Natural killer cell (primary cell): ENCODE measurements at regions not wholly inside any gene's neighbourhood (a gene's known extent, or its start where the extent isn't known, plus 50 kb on each side); places are given as distances from the start of the nearest gene placed in this dataset.
"Not testable (repeated sequence)": the region's sequence is repeated elsewhere in the genome, so short reads cannot be mapped to it uniquely, and the experiment has no call there.

Source experiments
- ATAC-seq, 3 donors: fragments of 150-1000 bp in 2 of 3; fragments of 200-7000 bp in 1 of 3; cut with Tn5 transposase; 1 replicate in 1 of 3; 2 replicates in 2 of 3; pipeline ENCODE4 v1.10.0; 2021; ENCODE audit warnings: mild to moderate bottlenecking in 2 of 3, moderate library complexity in 2 of 3
- DNase-seq, 2 donors: peaks; one replicate each; pipeline versions ENCODE4 v3.0.0 to v3.0.0-alpha.2; 2013 to 2021; ENCODE audit warnings: mixed read lengths in 1 of 2
- H3K27ac ChIP-seq: one replicate; pipeline ENCODE4 v1.5.1; 2013; ENCODE audit warnings: mild to moderate bottlenecking, low read length
- H3K27me3 ChIP-seq: one replicate; pipeline ENCODE4 v1.6.1; 2013; ENCODE audit warnings: low read length; ENCODE audit not compliant: control insufficient read depth, insufficient read depth
- H3K36me3 ChIP-seq: one replicate; pipeline ENCODE4 v1.6.1; 2013; ENCODE audit warnings: low read length; ENCODE audit not compliant: control insufficient read depth, insufficient read depth
- H3K4me1 ChIP-seq: one replicate; pipeline ENCODE4 v1.6.1; 2013; ENCODE audit warnings: low read length; ENCODE audit not compliant: control insufficient read depth, insufficient read depth
- H3K4me3 ChIP-seq: one replicate; pipeline ENCODE4 v1.5.1; 2013; ENCODE audit warnings: low read length
- H3K9me3 ChIP-seq: one replicate; pipeline ENCODE4 v1.6.1; 2013; ENCODE audit warnings: low read length; ENCODE audit not compliant: control insufficient read depth, insufficient read depth
- H3K27ac Mint-ChIP-seq, 2 donors: one replicate each; pipeline ENCODE4 v1.8.0; 2022; ENCODE audit warnings: mild to moderate bottlenecking in 2 of 2, mixed read lengths in 2 of 2, moderate library complexity in 1 of 2
- H3K27me3 Mint-ChIP-seq, 2 donors: one replicate each; pipeline ENCODE4 v1.8.0; 2022; ENCODE audit warnings: low read depth in 2 of 2, mixed read lengths in 2 of 2
- H3K36me3 Mint-ChIP-seq: one replicate; pipeline ENCODE4 v1.8.0; 2022; ENCODE audit warnings: mixed read lengths
- H3K4me1 Mint-ChIP-seq, 2 donors: one replicate each; pipeline ENCODE4 v1.8.0; 2022; ENCODE audit warnings: mixed read lengths in 2 of 2
- H3K4me3 Mint-ChIP-seq: one replicate; pipeline ENCODE4 v1.8.0; 2022; ENCODE audit warnings: mild to moderate bottlenecking, moderate library complexity, mixed read lengths
- H3K9me3 Mint-ChIP-seq, 2 donors: one replicate each; pipeline ENCODE4 v1.8.0; 2022; ENCODE audit warnings: mixed read lengths in 2 of 2
- WGBS: methylation state at CpG from one replicate; pipeline ENCODE4 v1.1.7; 2013; ENCODE audit warnings: missing lambda C conversion rate; ENCODE audit not compliant: insufficient coverage; 5-methylcytosine and 5-hydroxymethylcytosine counted together
- intact Hi-C: fragments of 100-400 bp; cut with micrococcal nuclease; formaldehyde crosslinking; loops from one replicate; pipeline ENCODE4 v1.14.2; 2022
- TF ChIP-seq, protein P1 (sequence below): fragments of 200-600 bp; IDR thresholded peaks from one replicate; pipeline ENCODE4 v1.8.0; 2022; ENCODE audit warnings: antibody characterized with exemption

DNA sequence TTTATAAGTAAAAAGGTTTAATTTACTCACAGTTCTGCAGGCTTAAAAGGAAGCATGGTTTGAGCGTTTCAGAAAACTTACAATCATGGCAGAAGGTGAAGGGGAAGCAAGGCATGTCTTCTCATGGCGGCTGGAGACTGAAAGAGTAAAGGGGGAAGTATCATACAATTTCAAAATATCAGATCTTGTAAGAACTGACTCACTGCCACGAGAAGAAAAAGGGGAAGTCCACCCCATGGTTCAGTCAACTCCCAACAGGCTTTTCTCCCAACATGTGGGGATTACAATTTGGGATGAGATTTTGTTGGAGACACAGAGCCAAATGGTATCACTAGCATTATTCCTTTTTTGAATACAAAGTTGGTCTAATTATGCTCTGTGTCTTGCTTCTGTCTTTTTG is 627.9 kb upstream of the ST8SIA4 start:
- Histone ChIP-seq H3K36me3 (no peaks in the 10 kb centered on the region), H3K27me3 (no peaks in the 10 kb centered on the region), H3K4me1 (no peaks in the 10 kb centered on the region), H3K4me3 (no peak overlapping the region), H3K9me3 (peaks cover 3% of the 10 kb centered on the region), H3K27ac (no peak overlapping the region)
- Mint-ChIP-seq H3K4me1 (no peaks in the 10 kb centered on the region), H3K4me3 (no peak overlapping the region), H3K27me3 (no peaks in the 10 kb centered on the region), H3K9me3 (peaks cover 12 to 21% of the 10 kb centered on the region in 2 donors), H3K27ac (no peak overlapping the region), H3K36me3 (peaks cover 5% of the 10 kb centered on the region)
- intact Hi-C loops, result no loop called here
- no peak for ATAC-seq
- TF ChIP-seq, protein P1, sequence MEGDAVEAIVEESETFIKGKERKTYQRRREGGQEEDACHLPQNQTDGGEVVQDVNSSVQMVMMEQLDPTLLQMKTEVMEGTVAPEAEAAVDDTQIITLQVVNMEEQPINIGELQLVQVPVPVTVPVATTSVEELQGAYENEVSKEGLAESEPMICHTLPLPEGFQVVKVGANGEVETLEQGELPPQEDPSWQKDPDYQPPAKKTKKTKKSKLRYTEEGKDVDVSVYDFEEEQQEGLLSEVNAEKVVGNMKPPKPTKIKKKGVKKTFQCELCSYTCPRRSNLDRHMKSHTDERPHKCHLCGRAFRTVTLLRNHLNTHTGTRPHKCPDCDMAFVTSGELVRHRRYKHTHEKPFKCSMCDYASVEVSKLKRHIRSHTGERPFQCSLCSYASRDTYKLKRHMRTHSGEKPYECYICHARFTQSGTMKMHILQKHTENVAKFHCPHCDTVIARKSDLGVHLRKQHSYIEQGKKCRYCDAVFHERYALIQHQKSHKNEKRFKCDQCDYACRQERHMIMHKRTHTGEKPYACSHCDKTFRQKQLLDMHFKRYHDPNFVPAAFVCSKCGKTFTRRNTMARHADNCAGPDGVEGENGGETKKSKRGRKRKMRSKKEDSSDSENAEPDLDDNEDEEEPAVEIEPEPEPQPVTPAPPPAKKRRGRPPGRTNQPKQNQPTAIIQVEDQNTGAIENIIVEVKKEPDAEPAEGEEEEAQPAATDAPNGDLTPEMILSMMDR, result no peak
- DNase-seq, result no peak
- WGBS, result 50% methylated on average over 1 of the region's 3 CpGs

- H3K4me1 ChIP-seq, H3K36me3 Mint-ChIP-seq, H3K4me3 ChIP-seq, H3K27ac Mint-ChIP-seq, H3K4me3 Mint-ChIP-seq, intact Hi-C loops, DNase-seq, H3K4me1 Mint-ChIP-seq, H3K9me3 ChIP-seq, H3K36me3 ChIP-seq, ATAC-seq, H3K27ac ChIP-seq, H3K27me3 Mint-ChIP-seq, H3K27me3 ChIP-seq: not testable (repeated sequence)
- peaks cover 12 to 18% of the 10 kb centered on the region in 2 donors for H3K9me3 Mint-ChIP-seq
- 84% methylated on average over 8 of the region's 8 CpGs for WGBS
These were observed 626.0 kb upstream of the ST8SIA4 start for GRCh38 chr5:101529094-101529493.

DNA sequence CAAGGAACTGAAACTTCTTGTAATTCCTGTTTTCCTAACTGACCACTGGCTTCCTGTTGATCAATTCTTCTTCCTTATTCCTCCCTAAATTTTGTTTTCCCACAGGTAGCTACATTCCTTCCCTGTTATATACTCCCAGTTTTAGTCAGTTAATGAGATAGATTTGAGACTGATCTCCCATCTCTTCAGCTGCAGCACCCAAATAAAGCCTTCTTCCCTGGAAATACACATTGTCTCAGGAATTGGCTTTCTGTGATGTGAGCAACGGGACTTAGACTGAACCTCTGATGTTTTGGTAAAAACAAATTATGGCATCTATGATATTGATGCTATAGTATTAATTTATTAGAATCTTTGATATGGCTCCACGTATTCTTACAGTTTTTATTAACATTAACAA is 617.3 kb upstream of the ST8SIA4 start:
- no peak overlapping the region for H3K27ac Mint-ChIP-seq
- Histone ChIP-seq H3K27ac (no peak overlapping the region), H3K4me3 (no peak overlapping the region), H3K4me1 (no peaks in the 10 kb centered on the region), H3K27me3 (no peaks in the 10 kb centered on the region), H3K36me3 (no peaks in the 10 kb centered on the region), H3K9me3 (peaks cover 3% of the 10 kb centered on the region)
- intact Hi-C loops, result no loop called here
- H3K4me3 Mint-ChIP-seq, result no peak overlapping the region
- H3K27me3 Mint-ChIP-seq, result no peaks in the 10 kb centered on the region
- no CpG with 5 or more reads among the region's 2 CpGs for WGBS
- no peaks in the 10 kb centered on the region for H3K36me3 Mint-ChIP-seq
- H3K4me1 Mint-ChIP-seq, result no peaks in the 10 kb centered on the region
- peaks cover 11% of the 10 kb centered on the region in 2 donors for H3K9me3 Mint-ChIP-seq
- DNase-seq (no peak), ATAC-seq (no peak)
- TF ChIP-seq, protein P1, result no peak

DNA sequence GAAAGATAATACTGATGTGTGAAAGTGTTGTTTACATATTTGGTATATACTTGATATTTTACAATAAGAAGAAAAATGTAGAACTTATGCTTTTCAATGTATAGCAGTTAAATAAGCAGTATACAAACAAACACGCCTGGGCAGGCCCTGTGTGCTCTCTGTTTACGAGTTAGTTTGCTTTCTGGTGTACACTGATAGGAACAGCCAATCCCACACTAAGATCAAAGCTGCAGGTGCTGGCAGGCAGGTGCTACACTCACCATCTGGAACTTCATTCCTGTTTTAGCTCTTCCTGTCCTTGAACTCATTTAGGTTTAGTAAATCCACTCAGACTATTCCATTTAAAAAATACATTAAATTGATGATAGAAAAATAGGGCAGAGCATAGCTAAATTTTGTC is 614.7 kb upstream of the ST8SIA4 start:
- DNase-seq (no peak), ATAC-seq (no peak)
- Histone ChIP-seq H3K36me3 (no peaks in the 10 kb centered on the region), H3K9me3 (peaks cover 3% of the 10 kb centered on the region), H3K4me1 (no peaks in the 10 kb centered on the region), H3K27ac (no peak overlapping the region), H3K4me3 (no peak overlapping the region), H3K27me3 (no peaks in the 10 kb centered on the region)
- no peak overlapping the region for H3K27ac Mint-ChIP-seq
- intact Hi-C loops, result no loop called here
- 88% methylated on average over 2 of the region's 2 CpGs for WGBS
- H3K27me3 Mint-ChIP-seq, result no peaks in the 10 kb centered on the region
- TF ChIP-seq, protein P1, result no peak
- H3K9me3 Mint-ChIP-seq, result peaks cover 9 to 11% of the 10 kb centered on the region in 2 donors
- H3K4me1 Mint-ChIP-seq, result no peaks in the 10 kb centered on the region
- no peak overlapping the region for H3K4me3 Mint-ChIP-seq
- H3K36me3 Mint-ChIP-seq, result no peaks in the 10 kb centered on the region
